HepG2 (cell line): ENCODE measurements at regions not wholly inside any gene's neighbourhood (a gene's known extent, or its start where the extent isn't known, plus 50 kb on each side); places are given as distances from the start of the nearest gene placed in this dataset.

ENCODE experiments used
- ATAC-seq: fragments of 200-7000 bp; cut with Tn5 transposase; 3 replicates; pipeline ENCODE4 v1.9.1; 2020; ENCODE audit warnings: mild to moderate bottlenecking, moderate library complexity
- BruUV-seq: library from RNA; stranded (reverse); fragments of 400-500 nt; replicated peaks from 2 replicates; lab custom pipeline; 2021; lab: Mats Ljungman, UMichigan
- CTCF ChIA-PET: fragments of 300-600 bp; formaldehyde crosslinking; extraction: SDS; loops from one replicate; lab custom pipeline; 2021; ENCODE audit warnings: low total read pairs, inconsistent platforms, low intra/inter-chr PET ratio; lab: Yijun Ruan, JAX
- POLR2A ChIA-PET: fragments of 350-600 bp; sonication (Branson Sonifier 250); formaldehyde crosslinking; loops from one replicate; lab custom pipeline; 2020; ENCODE audit warnings: antibody characterized with exemption, inconsistent platforms; lab: Yijun Ruan, JAX
- DNase-seq: peaks from one replicate; pipeline ENCODE4 v3.0.0-alpha.2; 2015; ENCODE audit warnings: low spot score
- FAIRE-seq: peaks from 3 replicates; lab custom pipeline; 2011; peaks lifted over from hg19 to GRCh38; lab: Jason Lieb, UNC
- H2AFZ ChIP-seq: one replicate; pipeline ENCODE4 v1.6.1; 2011; ENCODE audit warnings: low read length, inconsistent platforms
- H3K27ac ChIP-seq: fragments of 300-600 bp; 3 replicates; pipeline ENCODE4 v1.8.0; 2011; ENCODE audit warnings: mixed run types, mild to moderate bottlenecking, mixed read lengths, low read length, inconsistent platforms; ENCODE audit not compliant: insufficient read depth; ENCODE audit errors: extremely low read length
- H3K27me3 ChIP-seq, 2 experiments: fragments of 200-600 bp in 1 of 2; 2 replicates in 1 of 2; 3 replicates in 1 of 2; pipeline versions ENCODE4 v1.6.0 to v1.8.0; 2011; ENCODE audit warnings: low read length in 2 of 2, mild to moderate bottlenecking in 2 of 2, moderate library complexity in 2 of 2, inconsistent platforms in 1 of 2; ENCODE audit not compliant: insufficient read depth in 2 of 2, control insufficient read depth in 1 of 2
- H3K36me3 ChIP-seq, 2 experiments: fragments of 200-600 bp in 1 of 2; replicated peaks in 1 of 2; 2 replicates in 1 of 2; 3 replicates in 1 of 2; pipeline versions ENCODE4 v1.5.1 to v1.8.0; 2011; ENCODE audit warnings: low read length in 2 of 2, inconsistent platforms in 1 of 2; ENCODE audit not compliant: insufficient read depth in 2 of 2, control insufficient read depth in 1 of 2
- H3K4me1 ChIP-seq: 2 replicates; pipeline ENCODE4 v1.5.1; 2012; ENCODE audit warnings: low read length, inconsistent platforms; ENCODE audit not compliant: insufficient read depth
- H3K4me2 ChIP-seq: 2 replicates; pipeline ENCODE4 v1.6.0; 2011; ENCODE audit warnings: low read depth, low read length, inconsistent platforms
- H3K4me3 ChIP-seq, 3 experiments: fragments of 200-600 bp in 1 of 3; sonication (generic), shearing (Covaris generic) in 1 of 3; replicated peaks in 1 of 3; 2 replicates each; pipeline ENCODE4 v1.5.1; 2011 to 2016; ENCODE audit warnings: low read length in 3 of 3, inconsistent platforms in 2 of 3, low read depth in 2 of 3, mild to moderate bottlenecking in 2 of 3, control low read depth in 1 of 3, mixed read lengths in 1 of 3; ENCODE audit not compliant: insufficient read depth in 1 of 3
- H3K79me2 ChIP-seq: one replicate; pipeline ENCODE4 v1.6.1; 2011; ENCODE audit warnings: low read length, inconsistent platforms; ENCODE audit not compliant: insufficient read depth
- H3K9ac ChIP-seq: 2 replicates; pipeline ENCODE4 v1.6.0; 2011; ENCODE audit warnings: mild to moderate bottlenecking, low read depth, low read length, inconsistent platforms; ENCODE audit not compliant: insufficient read depth
- H3K9me3 ChIP-seq: 2 replicates; pipeline ENCODE4 v1.5.1; 2012; ENCODE audit warnings: mild to moderate bottlenecking, low read length
- H4K20me1 ChIP-seq: 2 replicates; pipeline ENCODE4 v1.6.0; 2011; ENCODE audit warnings: inconsistent platforms, mild to moderate bottlenecking, low read length, moderate library complexity; ENCODE audit not compliant: insufficient read depth
- HOXA5 ChIP-seq: sonication (generic); formaldehyde crosslinking; IDR thresholded peaks from 2 replicates; pipeline ENCODE4 v1.4.0; 2020; ENCODE audit warnings: missing genetic modification reagents
- KLF11 ChIP-seq: IDR thresholded peaks from 2 replicates; pipeline ENCODE4 v1.6.1; 2016; ENCODE audit warnings: missing compliant biosample characterization
- RFX5 ChIP-seq: IDR thresholded peaks from 2 replicates; pipeline ENCODE4 v1.6.1; 2011; ENCODE audit warnings: low read depth, low read length, improper control_type of control experiment
- TIGD3 ChIP-seq: sonication (generic); formaldehyde crosslinking; IDR thresholded peaks from 2 replicates; pipeline ENCODE4 v1.5.1; 2020; ENCODE audit warnings: mild to moderate bottlenecking, missing genetic modification reagents, borderline replicate concordance
- ZNF20 ChIP-seq: sonication (generic); formaldehyde crosslinking; IDR thresholded peaks from 2 replicates; pipeline ENCODE4 v1.4.0; 2020; ENCODE audit warnings: mild to moderate bottlenecking, moderate library complexity, missing genetic modification reagents
- ZNF317 ChIP-seq: sonication (generic); formaldehyde crosslinking; IDR thresholded peaks from 2 replicates; pipeline ENCODE4 v1.5.0; 2020; ENCODE audit warnings: mild to moderate bottlenecking, missing genetic modification reagents
- WGBS: methylation state at CpG from one replicate; pipeline ENCODE4 v1.1.6; 2017; ENCODE audit warnings: low lambda C conversion rate; 5-methylcytosine and 5-hydroxymethylcytosine counted together
- in situ Hi-C: cut with HindIII; loops from 2 replicates; pipeline ENCODE4 v1.10.0; 2017; ENCODE audit warnings: low pct_unique_long_range_greater_than_20kb; ENCODE audit not compliant: extremely low pct_ligation_motif_present
- intact Hi-C: fragments of 100-400 bp; cut with micrococcal nuclease; formaldehyde crosslinking; loops from one replicate; pipeline ENCODE4 v1.10.0; 2022; ENCODE audit not compliant: unreplicated experiment
- TF ChIP-seq, protein P1 (sequence below): sonication (generic); formaldehyde crosslinking; IDR thresholded peaks from 2 replicates; pipeline ENCODE4 v1.8.0; 2022; ENCODE audit warnings: missing genetic modification reagents, low read depth, mild to moderate bottlenecking, borderline replicate concordance
- TF ChIP-seq, protein P2 (sequence below): sonication (generic); formaldehyde crosslinking; IDR thresholded peaks from 2 replicates; pipeline ENCODE4 v1.8.0; 2022; ENCODE audit warnings: mild to moderate bottlenecking, missing genetic modification reagents, moderate library complexity

DNA sequence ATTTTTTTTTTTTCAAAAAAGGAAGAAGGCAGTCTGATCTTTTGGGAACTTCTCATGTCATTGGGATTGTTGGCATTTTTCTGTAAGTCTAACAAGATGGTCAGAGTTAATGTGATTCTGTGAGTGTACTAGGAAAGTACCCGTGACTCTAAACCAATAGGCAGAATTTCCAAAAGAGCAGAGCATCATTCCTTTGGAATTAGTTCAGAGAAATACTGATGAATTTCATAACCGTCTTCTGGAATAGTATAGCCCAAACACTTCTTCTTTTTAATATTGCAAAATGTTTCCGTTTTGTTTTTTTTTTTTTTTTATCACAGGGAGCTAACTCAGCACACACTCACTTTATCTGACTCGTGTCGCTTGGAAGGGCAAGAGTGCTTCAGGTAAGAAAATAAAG, 407.4 kb downstream of the DTWD2 start:
- Histone ChIP-seq H3K79me2 (no peaks in the 10 kb centered on the region), H3K4me2 (no peak overlapping the region), H3K9me3 (no peaks in the 10 kb centered on the region), H3K4me3 (no peak overlapping the region), H3K4me1 (no peaks in the 10 kb centered on the region), H3K27me3 (no peaks in the 10 kb centered on the region), H3K9ac (no peak overlapping the region), H4K20me1 (no peaks in the 10 kb centered on the region), H3K27ac (no peak overlapping the region), H2AFZ (no peak overlapping the region), H3K36me3 (no peaks in the 10 kb centered on the region)
- TF ChIP-seq HOXA5 (CRISPR knock-in tag) (no peak), KLF11 (CRISPR knock-in tag) (no peak), RFX5 (no peak), ZNF20 (no peak), TIGD3 (CRISPR knock-in tag) (no peak), ZNF317 (CRISPR knock-in tag) (no peak)
- TF ChIP-seq, protein P1, sequence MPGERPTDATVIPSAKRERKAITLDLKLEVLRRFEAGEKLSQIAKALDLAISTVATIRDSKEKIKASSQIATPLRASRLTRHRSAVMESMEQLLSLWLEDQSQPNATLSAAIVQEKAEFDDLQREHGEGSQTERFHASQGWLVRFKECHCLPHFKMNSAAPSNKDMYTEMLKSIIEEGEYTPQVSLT (CRISPR knock-in tag): no peak
- TF ChIP-seq, protein P2, sequence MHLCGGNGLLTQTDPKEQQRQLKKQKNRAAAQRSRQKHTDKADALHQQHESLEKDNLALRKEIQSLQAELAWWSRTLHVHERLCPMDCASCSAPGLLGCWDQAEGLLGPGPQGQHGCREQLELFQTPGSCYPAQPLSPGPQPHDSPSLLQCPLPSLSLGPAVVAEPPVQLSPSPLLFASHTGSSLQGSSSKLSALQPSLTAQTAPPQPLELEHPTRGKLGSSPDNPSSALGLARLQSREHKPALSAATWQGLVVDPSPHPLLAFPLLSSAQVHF (CRISPR knock-in tag): no peak
- intact Hi-C loops: no loop called here
- ChIA-PET POLR2A (no interaction called here), CTCF (no interaction called here)
- FAIRE-seq (no peak), DNase-seq (no peak), ATAC-seq (no peak)
- BruUV-seq: no TSS peak
- in situ Hi-C loops: no loop called here
- WGBS: 2% methylated on average over 5 of the region's 5 CpGs
